ENCODE measurements at regions not wholly inside any gene's neighbourhood (a gene's known extent, or its start where the extent isn't known, plus 50 kb on each side); places are given as distances from the start of the nearest gene placed in this dataset.

DNA sequence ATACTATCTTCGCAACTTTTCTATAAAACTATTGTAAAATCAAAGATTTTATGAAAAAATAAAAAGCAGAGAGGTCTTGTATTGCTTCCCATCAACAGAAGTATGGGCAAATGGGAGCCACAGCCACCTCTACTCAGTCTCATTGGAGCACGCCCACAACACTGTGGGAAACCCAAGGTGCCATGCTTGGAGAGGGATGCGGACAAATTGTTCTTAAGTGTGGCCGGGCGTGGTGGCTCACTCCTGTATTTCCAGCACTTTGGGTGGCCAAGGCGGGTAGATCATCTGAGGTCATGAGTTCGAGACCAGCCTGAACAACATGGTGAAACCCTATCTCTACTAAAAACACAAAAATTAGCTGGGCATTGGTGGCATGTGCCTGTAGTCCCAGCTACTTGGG lies 498.2 kb upstream of the SOX5 start:
- Histone ChIP-seq H3K27me3 (no peaks in the 10 kb centered on the region), H3K36me3 (no peaks in the 10 kb centered on the region), H3K4me1 (no peaks in the 10 kb centered on the region), H3K4me3 (no peak overlapping the region), H3K27ac (no peak overlapping the region), H3K9me3 (no peaks in the 10 kb centered on the region)
- TF ChIP-seq EP300 (IDR thresholded peaks at IDR 0.05) = no peak
- TF ChIP-seq POLR2A (IDR thresholded peaks at IDR 0.05) = no peak
- TF ChIP-seq CTCF (IDR thresholded peaks at IDR 0.05) = no peak
- no peak for TF ChIP-seq POLR2AphosphoS5 (IDR thresholded peaks at IDR 0.05)
- intact Hi-C loops (cut with DNase I; ENCODE audit: low total_unique reads) = no loop called here
- no peak for DNase-seq
- 89 to 97% (median 95%) methylated on average over 7 of the region's 7 CpGs for WGBS, 5 donors

- intact Hi-C loops (cut with DNase I; ENCODE audit: low total_unique reads) = no loop called here
- Histone ChIP-seq H3K27ac (no peak overlapping the region), H3K36me3 (no peaks in the 10 kb centered on the region), H3K4me1 (peaks cover 0 to 7% (median 2%) of the 10 kb centered on the region in 4 donors), H3K9me3 (no peaks in the 10 kb centered on the region), H3K4me3 (no peak overlapping the region), H3K27me3 (no peaks in the 10 kb centered on the region)
- no peak for TF ChIP-seq EP300 (IDR thresholded peaks at IDR 0.05)
- TF ChIP-seq POLR2A (IDR thresholded peaks at IDR 0.05) = no peak
- no peak for DNase-seq
Measured at GRCh38 chr12:24446287-24446686, 496.8 kb upstream of the SOX5 start.

- Histone ChIP-seq H3K27ac (no peak overlapping the region), H3K9me3 (no peaks in the 10 kb centered on the region), H3K36me3 (no peaks in the 10 kb centered on the region), H3K4me1 (peaks cover 0 to 12% (median 3%) of the 10 kb centered on the region in 4 donors), H3K4me3 (no peak overlapping the region), H3K27me3 (no peaks in the 10 kb centered on the region)
- WGBS, 5 donors = 76 to 93% (median 88%) methylated on average over 2 of the region's 2 CpGs
- no peak for TF ChIP-seq CTCF (IDR thresholded peaks at IDR 0.05)
- TF ChIP-seq POLR2A (IDR thresholded peaks at IDR 0.05) = no peak
- TF ChIP-seq EP300 (IDR thresholded peaks at IDR 0.05) = no peak
- no peak for TF ChIP-seq POLR2AphosphoS5 (IDR thresholded peaks at IDR 0.05)
- DNase-seq = no peak
- intact Hi-C loops (cut with DNase I; ENCODE audit: low total_unique reads) = no loop called here
Measured at GRCh38 chr12:24444634-24445033, 495.2 kb upstream of the SOX5 start.

GRCh38 chr12:24441458-24441857 lies 492.0 kb upstream of the SOX5 start:
- Histone ChIP-seq H3K9me3 (no peaks in the 10 kb centered on the region), H3K4me1 (peaks cover 0 to 12% (median 3%) of the 10 kb centered on the region in 4 donors), H3K36me3 (no peaks in the 10 kb centered on the region), H3K27me3 (no peaks in the 10 kb centered on the region), H3K4me3 (no peak overlapping the region), H3K27ac (no peak overlapping the region)
- WGBS, 5 donors = 36 to 58% (median 45%) methylated on average over 4 of the region's 4 CpGs
- intact Hi-C loops (cut with DNase I; ENCODE audit: low total_unique reads) = no loop called here
- no peak for DNase-seq
- TF ChIP-seq CTCF (IDR thresholded peaks at IDR 0.05) (no peak), POLR2AphosphoS5 (IDR thresholded peaks at IDR 0.05) (no peak), POLR2A (IDR thresholded peaks at IDR 0.05) (no peak), EP300 (IDR thresholded peaks at IDR 0.05) (no peak)

- H3K36me3 ChIP-seq = no peaks in the 10 kb centered on the region
- H3K4me1 ChIP-seq = peaks cover 0 to 9% (median 2%) of the 10 kb centered on the region in 4 donors
- no peaks in the 10 kb centered on the region for H3K9me3 ChIP-seq
- 63 to 79% (median 69%) methylated on average over 4 of the region's 4 CpGs for WGBS, 5 donors
- TF ChIP-seq POLR2AphosphoS5 (IDR thresholded peaks at IDR 0.05) (no peak), CTCF (IDR thresholded peaks at IDR 0.05) (no peak), EP300 (IDR thresholded peaks at IDR 0.05) (no peak), POLR2A (IDR thresholded peaks at IDR 0.05) (no peak)
- intact Hi-C loops (cut with DNase I; ENCODE audit: low total_unique reads) = no loop called here
- no peak for DNase-seq
- no peak overlapping the region for H3K27ac ChIP-seq
- H3K4me3 ChIP-seq = no peak overlapping the region
- H3K27me3 ChIP-seq = no peaks in the 10 kb centered on the region
Measured at GRCh38 chr12:24436667-24437066, 487.2 kb upstream of the SOX5 start.

Data from stomach (tissue), 8 donors.